ENCODE measurements at regions not wholly inside any gene's neighbourhood (a gene's known extent, or its start where the extent isn't known, plus 50 kb on each side); places are given as distances from the start of the nearest gene placed in this dataset.

- Histone ChIP-seq H3K27ac (no peak overlapping the region), H3K4me3 (no peak overlapping the region)
- TF ChIP-seq, protein P1, sequence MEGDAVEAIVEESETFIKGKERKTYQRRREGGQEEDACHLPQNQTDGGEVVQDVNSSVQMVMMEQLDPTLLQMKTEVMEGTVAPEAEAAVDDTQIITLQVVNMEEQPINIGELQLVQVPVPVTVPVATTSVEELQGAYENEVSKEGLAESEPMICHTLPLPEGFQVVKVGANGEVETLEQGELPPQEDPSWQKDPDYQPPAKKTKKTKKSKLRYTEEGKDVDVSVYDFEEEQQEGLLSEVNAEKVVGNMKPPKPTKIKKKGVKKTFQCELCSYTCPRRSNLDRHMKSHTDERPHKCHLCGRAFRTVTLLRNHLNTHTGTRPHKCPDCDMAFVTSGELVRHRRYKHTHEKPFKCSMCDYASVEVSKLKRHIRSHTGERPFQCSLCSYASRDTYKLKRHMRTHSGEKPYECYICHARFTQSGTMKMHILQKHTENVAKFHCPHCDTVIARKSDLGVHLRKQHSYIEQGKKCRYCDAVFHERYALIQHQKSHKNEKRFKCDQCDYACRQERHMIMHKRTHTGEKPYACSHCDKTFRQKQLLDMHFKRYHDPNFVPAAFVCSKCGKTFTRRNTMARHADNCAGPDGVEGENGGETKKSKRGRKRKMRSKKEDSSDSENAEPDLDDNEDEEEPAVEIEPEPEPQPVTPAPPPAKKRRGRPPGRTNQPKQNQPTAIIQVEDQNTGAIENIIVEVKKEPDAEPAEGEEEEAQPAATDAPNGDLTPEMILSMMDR (IDR thresholded peaks at IDR 0.05), result no peak
- DNase-seq (ENCODE audit: low spot score), result no peak
Observed at GRCh38 chr11:25612806-25613205, 719.1 kb upstream of the ANO3 start.

- TF ChIP-seq, protein P1 (IDR thresholded peaks at IDR 0.05), result no peak
- no peak for DNase-seq (ENCODE audit: low spot score)
Observed at GRCh38 chr11:25613451-25613850, 718.5 kb upstream of the ANO3 start.

GRCh38 chr11:25613865-25614264, 718.1 kb upstream of the ANO3 start:
- H3K27ac ChIP-seq, result no peak overlapping the region
- TF ChIP-seq, protein P1 (IDR thresholded peaks at IDR 0.05), result no peak
- no peak for DNase-seq (ENCODE audit: low spot score)
- no peak overlapping the region for H3K4me3 ChIP-seq

More at GRCh38 chr11:25613451-25613850, 718.5 kb upstream of the ANO3 start:
- Histone ChIP-seq H3K27ac (no peak overlapping the region), H3K4me3 (no peak overlapping the region)

DNA sequence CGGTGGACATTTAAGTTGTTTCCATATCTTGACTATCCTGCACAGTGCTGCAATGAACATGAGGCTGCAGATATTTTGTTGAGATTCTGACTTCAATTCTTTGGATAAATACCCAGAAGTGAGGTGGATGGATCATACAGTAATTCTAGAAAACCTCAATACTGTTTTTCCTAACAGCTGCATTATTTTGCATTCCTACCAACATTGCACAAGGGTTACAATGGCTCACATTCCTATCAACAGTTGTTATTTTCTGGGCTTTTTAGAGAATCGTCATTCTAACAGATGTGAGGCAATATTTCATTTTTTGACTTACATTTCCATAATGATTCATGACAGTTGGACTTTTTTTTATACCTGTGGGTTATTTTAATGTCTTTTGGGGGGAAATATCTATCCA, 716.9 kb upstream of the ANO3 start:
- TF ChIP-seq, protein P1 (IDR thresholded peaks at IDR 0.05), result no peak
- Histone ChIP-seq H3K27ac (no peak overlapping the region), H3K4me3 (no peak overlapping the region)
- no peak for DNase-seq (ENCODE audit: low spot score)

- DNase-seq (ENCODE audit: low spot score), result no peak
- H3K4me3 ChIP-seq, result no peak overlapping the region
- H3K27ac ChIP-seq, result no peak overlapping the region
- TF ChIP-seq, protein P1 (IDR thresholded peaks at IDR 0.05), result no peak
Observed at GRCh38 chr11:25615841-25616240, 716.1 kb upstream of the ANO3 start.

- TF ChIP-seq, protein P1 (IDR thresholded peaks at IDR 0.05), result no peak
- Histone ChIP-seq H3K4me3 (no peak overlapping the region), H3K27ac (no peak overlapping the region)
- no peak for DNase-seq (ENCODE audit: low spot score)
Observed at GRCh38 chr11:25625094-25625493, 706.8 kb upstream of the ANO3 start.

- no peak for DNase-seq (ENCODE audit: low spot score)
- TF ChIP-seq, protein P1 (IDR thresholded peaks at IDR 0.05), result no peak
- no peak overlapping the region for H3K27ac ChIP-seq
Observed at GRCh38 chr11:25628030-25628429, 703.9 kb upstream of the ANO3 start.

More at GRCh38 chr11:25628030-25628429, 703.9 kb upstream of the ANO3 start:
- H3K4me3 ChIP-seq, result no peak overlapping the region
